Activated CD4-positive, alpha-beta T cell treated with anti-CD3 and anti-CD28 coated beads for 36 hours (primary cell): ENCODE measurements at regions not wholly inside any gene's neighbourhood (a gene's known extent, or its start where the extent isn't known, plus 50 kb on each side); places are given as distances from the start of the nearest gene placed in this dataset.
"Not testable (repeated sequence)": the region's sequence is repeated elsewhere in the genome, so short reads cannot be mapped to it uniquely, and the experiment has no call there.

ENCODE experiments used
- ATAC-seq: fragments of 200-7000 bp; cut with Tn5 transposase; one replicate; pipeline ENCODE4 v1.10.0; 2021; ENCODE audit warnings: mild to moderate bottlenecking, moderate library complexity
- CTCF ChIA-PET: fragments of 350-600 bp; sonication (Branson Sonifier 250); formaldehyde crosslinking; loops from one replicate; lab custom pipeline; 2021; ENCODE audit warnings: antibody characterized with exemption; lab: Charles Lee
- POLR2A ChIA-PET: fragments of 350-600 bp; sonication (Branson Sonifier 250); formaldehyde crosslinking; loops from one replicate; lab custom pipeline; 2021; ENCODE audit warnings: antibody characterized with exemption, inconsistent platforms; lab: Charles Lee
- DNase-seq: peaks from one replicate; pipeline ENCODE4 v3.0.0-alpha.2; 2020
- H3K27ac Mint-ChIP-seq: one replicate; pipeline ENCODE4 v1.8.0; 2021; ENCODE audit warnings: mixed read lengths
- H3K27me3 Mint-ChIP-seq: one replicate; pipeline ENCODE4 v1.8.0; 2021; ENCODE audit warnings: mixed read lengths
- H3K36me3 Mint-ChIP-seq: one replicate; pipeline ENCODE4 v1.8.0; 2021; ENCODE audit warnings: low read depth, mixed read lengths
- H3K4me1 Mint-ChIP-seq: one replicate; pipeline ENCODE4 v1.8.0; 2021; ENCODE audit warnings: mixed read lengths
- H3K4me3 Mint-ChIP-seq: one replicate; pipeline ENCODE4 v1.8.0; 2021; ENCODE audit warnings: mild to moderate bottlenecking, moderate library complexity, mixed read lengths
- H3K9me3 Mint-ChIP-seq: one replicate; pipeline ENCODE4 v1.8.0; 2021; ENCODE audit warnings: low read depth, mixed read lengths
- intact Hi-C, 2 experiments: fragments of 100-400 bp; cut with DNase I in 1 of 2; cut with micrococcal nuclease in 1 of 2; formaldehyde crosslinking; loops; one replicate each; pipeline versions ENCODE4 v1.14.2 to v1.15.1; 2022 to 2024; cut with DNase I, micrococcal nuclease

DNA sequence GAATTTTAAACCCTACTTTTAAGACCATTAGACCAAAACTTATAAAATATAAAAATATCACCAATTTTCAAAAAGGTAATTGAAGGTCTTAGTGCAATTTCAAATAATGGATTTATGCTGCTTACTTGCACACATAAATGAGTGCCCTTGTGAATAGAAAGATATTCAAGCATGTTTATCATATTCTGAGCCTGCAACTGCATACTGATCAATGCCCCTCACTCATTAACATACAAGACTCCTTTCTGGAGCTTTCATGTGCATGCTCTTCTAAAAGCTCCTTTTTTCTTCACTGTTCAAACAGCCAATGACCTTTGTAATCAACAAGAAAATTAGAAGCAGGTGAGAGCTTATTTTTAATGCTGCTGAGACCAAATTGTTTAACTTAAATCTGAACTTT is 1139.3 kb downstream of the HACE1 start:
- no peaks in the 10 kb centered on the region for H3K27me3 Mint-ChIP-seq
- intact Hi-C loops: no loop called here
- ChIA-PET CTCF (no interaction called here), POLR2A (interaction anchor here (0.7 kb wide), 1 partner anchor 166 kb away, joined by 3 read pairs; no protein-coding TSS in a partner anchor)
- no peaks in the 10 kb centered on the region for H3K36me3 Mint-ChIP-seq
- no peaks in the 10 kb centered on the region for H3K9me3 Mint-ChIP-seq
- no peak overlapping the region for H3K27ac Mint-ChIP-seq
- ATAC-seq: no peak
- DNase-seq: no peak
- H3K4me3 Mint-ChIP-seq: no peak overlapping the region
- H3K4me1 Mint-ChIP-seq: no peaks in the 10 kb centered on the region

GRCh38 chr6:103719545-103719944 is 1140.2 kb downstream of the HACE1 start:
- H3K27me3 Mint-ChIP-seq: no peaks in the 10 kb centered on the region
- intact Hi-C loops: no loop called here
- POLR2A ChIA-PET: no interaction called here
- no peaks in the 10 kb centered on the region for H3K4me1 Mint-ChIP-seq
- CTCF ChIA-PET: no interaction called here
- no peaks in the 10 kb centered on the region for H3K9me3 Mint-ChIP-seq
- H3K27ac Mint-ChIP-seq: no peak overlapping the region
- H3K36me3 Mint-ChIP-seq: no peaks in the 10 kb centered on the region
- DNase-seq (no peak), ATAC-seq (no peak)
- no peak overlapping the region for H3K4me3 Mint-ChIP-seq

- H3K9me3 Mint-ChIP-seq: no peaks in the 10 kb centered on the region
- no peaks in the 10 kb centered on the region for H3K4me1 Mint-ChIP-seq
- no peaks in the 10 kb centered on the region for H3K27me3 Mint-ChIP-seq
- no peak for DNase-seq
- intact Hi-C loops: no loop called here
- POLR2A ChIA-PET: no interaction called here
- H3K4me3 Mint-ChIP-seq: no peak overlapping the region
- H3K27ac Mint-ChIP-seq: no peak overlapping the region
- H3K36me3 Mint-ChIP-seq: no peaks in the 10 kb centered on the region
- CTCF ChIA-PET: no interaction called here
- no peak for ATAC-seq
Measured at GRCh38 chr6:103715269-103715668, 1144.5 kb downstream of the HACE1 start.

- H3K4me1 Mint-ChIP-seq, CTCF ChIA-PET, POLR2A ChIA-PET: not testable (repeated sequence)
Measured at GRCh38 chr6:103709236-103709635, 1150.5 kb downstream of the HACE1 start.

GRCh38 chr6:103707596-103708325 is 1152.0 kb downstream of the HACE1 start:
- no peak for ATAC-seq
- Mint-ChIP-seq H3K27ac (no peak overlapping the region), H3K27me3 (no peaks in the 10 kb centered on the region), H3K36me3 (no peaks in the 10 kb centered on the region), H3K4me3 (no peak overlapping the region), H3K9me3 (no peaks in the 10 kb centered on the region), H3K4me1 (no peaks in the 10 kb centered on the region)
- intact Hi-C loops: no loop called here
- POLR2A ChIA-PET: no interaction called here
- CTCF ChIA-PET: interaction anchor here (0.8 kb wide), 1 partner anchor 8 kb away, joined by 3 read pairs; no protein-coding TSS in a partner anchor
- DNase-seq: no peak

More at GRCh38 chr6:103709236-103709635, 1150.5 kb downstream of the HACE1 start:
- DNase-seq, H3K36me3 Mint-ChIP-seq, H3K9me3 Mint-ChIP-seq, H3K27ac Mint-ChIP-seq, H3K27me3 Mint-ChIP-seq, H3K4me3 Mint-ChIP-seq, intact Hi-C loops, ATAC-seq: not testable (repeated sequence)

GRCh38 chr6:103699769-103700168 is 1160.0 kb downstream of the HACE1 start:
- Mint-ChIP-seq H3K4me1 (no peaks in the 10 kb centered on the region), H3K27me3 (no peaks in the 10 kb centered on the region), H3K36me3 (no peaks in the 10 kb centered on the region), H3K27ac (no peak overlapping the region), H3K9me3 (no peaks in the 10 kb centered on the region), H3K4me3 (no peak overlapping the region)
- intact Hi-C loops: no loop called here
- POLR2A ChIA-PET: no interaction called here
- DNase-seq (no peak), ATAC-seq (no peak)
- CTCF ChIA-PET: interaction anchor here (0.6 kb wide), 1 partner anchor 8 kb away, joined by 3 read pairs; no protein-coding TSS in a partner anchor

GRCh38 chr6:103687430-103687829 is 1172.3 kb downstream of the HACE1 start:
- intact Hi-C loops: no loop called here
- POLR2A ChIA-PET: no interaction called here
- no peak for ATAC-seq
- Mint-ChIP-seq H3K9me3 (no peaks in the 10 kb centered on the region), H3K4me3 (no peak overlapping the region), H3K27ac (no peak overlapping the region), H3K36me3 (no peaks in the 10 kb centered on the region), H3K27me3 (no peaks in the 10 kb centered on the region), H3K4me1 (no peaks in the 10 kb centered on the region)
- CTCF ChIA-PET: no interaction called here
- no peak for DNase-seq

DNA sequence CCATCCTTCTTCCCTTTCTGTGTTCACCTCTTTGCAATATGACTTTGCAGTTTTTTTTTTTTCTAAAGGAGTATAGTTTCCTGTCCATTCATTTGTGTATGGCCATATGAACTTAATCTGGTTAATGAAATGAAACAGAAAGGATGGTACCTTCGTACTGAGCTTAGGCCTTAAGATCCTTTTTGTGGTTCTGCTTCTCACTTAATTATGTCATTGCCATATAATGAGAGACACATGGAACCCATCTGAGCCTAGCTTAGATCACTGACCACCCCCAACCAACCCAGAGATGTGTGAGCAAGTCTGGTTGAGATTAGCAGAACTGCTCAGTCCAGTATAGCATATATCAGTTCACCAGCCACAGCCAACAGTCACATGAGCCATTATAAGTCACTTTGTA is 1179.6 kb downstream of the HACE1 start:
- H3K4me3 Mint-ChIP-seq: no peak overlapping the region
- no peaks in the 10 kb centered on the region for H3K9me3 Mint-ChIP-seq
- ATAC-seq: no peak
- no peaks in the 10 kb centered on the region for H3K36me3 Mint-ChIP-seq
- ChIA-PET POLR2A (no interaction called here), CTCF (no interaction called here)
- DNase-seq: no peak
- peaks cover 3% of the 10 kb centered on the region for H3K4me1 Mint-ChIP-seq
- no peaks in the 10 kb centered on the region for H3K27me3 Mint-ChIP-seq
- intact Hi-C loops: no loop called here
- H3K27ac Mint-ChIP-seq: no peak overlapping the region

- POLR2A ChIA-PET: no interaction called here
- no peaks in the 10 kb centered on the region for H3K9me3 Mint-ChIP-seq
Measured at GRCh38 chr6:103677290-103677689, 1182.4 kb downstream of the HACE1 start.

DNA sequence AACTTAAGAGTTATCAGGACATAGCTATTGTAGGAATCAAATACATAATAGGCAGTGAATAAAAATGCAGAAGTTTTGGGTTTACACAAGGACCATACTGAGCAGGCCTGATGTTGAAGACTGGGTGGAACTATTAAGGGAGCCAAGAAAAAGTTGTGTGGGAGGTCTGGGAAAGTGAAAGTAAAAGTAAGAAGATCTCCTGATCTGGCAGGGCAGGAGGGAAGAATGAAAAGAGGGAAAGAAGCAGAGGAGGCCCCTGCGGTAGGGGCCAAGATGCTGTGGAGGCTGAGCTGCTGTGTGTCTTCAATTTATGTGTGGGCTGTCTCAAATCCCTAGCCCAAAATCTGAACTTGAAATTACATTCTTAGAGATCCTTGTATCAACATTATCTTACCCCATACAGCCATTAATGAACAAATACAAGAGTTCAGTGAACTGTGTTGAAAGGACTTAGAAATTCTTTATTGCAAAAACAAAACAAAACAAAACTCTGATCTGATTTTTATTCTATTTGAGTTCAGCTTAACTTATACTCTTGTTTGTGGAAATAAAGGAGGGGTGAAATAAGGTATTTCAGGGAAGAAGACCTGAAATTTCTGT is 1183.8 kb downstream of the HACE1 start:
- CTCF ChIA-PET: no interaction called here
- Mint-ChIP-seq H3K4me3 (no peak overlapping the region), H3K4me1 (peaks cover 3% of the 10 kb centered on the region), H3K9me3 (no peaks in the 10 kb centered on the region), H3K36me3 (no peaks in the 10 kb centered on the region), H3K27me3 (no peaks in the 10 kb centered on the region), H3K27ac (no peak overlapping the region)
- DNase-seq: no peak
- no peak for ATAC-seq
- intact Hi-C loops: no loop called here
- POLR2A ChIA-PET: no interaction called here

More at GRCh38 chr6:103677290-103677689, 1182.4 kb downstream of the HACE1 start:
- H3K27me3 Mint-ChIP-seq: no peaks in the 10 kb centered on the region
- ATAC-seq (no peak), DNase-seq (no peak)
- H3K36me3 Mint-ChIP-seq: no peaks in the 10 kb centered on the region
- H3K4me3 Mint-ChIP-seq: no peak overlapping the region
- no peak overlapping the region for H3K27ac Mint-ChIP-seq
- H3K4me1 Mint-ChIP-seq: peaks cover 3% of the 10 kb centered on the region
- CTCF ChIA-PET: no interaction called here
- intact Hi-C loops: no loop called here

- no peak for DNase-seq
- no peak overlapping the region for H3K4me3 Mint-ChIP-seq
- H3K27me3 Mint-ChIP-seq: no peaks in the 10 kb centered on the region
- H3K4me1 Mint-ChIP-seq: peaks cover 3% of the 10 kb centered on the region
- no peak overlapping the region for H3K27ac Mint-ChIP-seq
- ATAC-seq: no peak
- CTCF ChIA-PET: no interaction called here
- intact Hi-C loops: no loop called here
- POLR2A ChIA-PET: no interaction called here
- no peaks in the 10 kb centered on the region for H3K36me3 Mint-ChIP-seq
- H3K9me3 Mint-ChIP-seq: no peaks in the 10 kb centered on the region
Measured at GRCh38 chr6:103674790-103675189, 1184.9 kb downstream of the HACE1 start.

DNA sequence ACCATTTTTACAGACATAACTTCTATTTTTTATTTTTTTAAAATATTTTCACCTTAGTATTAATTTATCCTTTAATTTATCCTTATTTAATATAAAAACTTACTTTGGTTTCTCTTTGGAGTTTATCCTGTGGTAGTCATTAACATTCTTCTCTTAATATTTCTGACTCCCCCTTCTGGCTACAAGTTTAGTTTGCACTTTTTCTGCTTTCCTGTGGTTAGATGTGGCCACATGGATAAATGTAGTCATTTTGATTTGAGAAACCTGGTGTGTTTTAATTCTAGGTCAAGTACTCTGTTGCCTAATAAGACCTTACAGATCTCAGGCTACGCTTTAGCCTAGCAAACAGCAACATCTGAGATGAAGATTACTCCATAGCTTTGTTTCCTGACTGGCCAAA is 1187.5 kb downstream of the HACE1 start:
- DNase-seq (no peak), ATAC-seq (no peak)
- H3K4me1 Mint-ChIP-seq: peaks cover 3% of the 10 kb centered on the region
- H3K27me3 Mint-ChIP-seq: no peaks in the 10 kb centered on the region
- intact Hi-C loops: no loop called here
- POLR2A ChIA-PET: interaction anchor here (0.5 kb wide), 1 partner anchor 920 kb away, joined by 3 read pairs; no protein-coding TSS in a partner anchor
- H3K27ac Mint-ChIP-seq: no peak overlapping the region
- no peaks in the 10 kb centered on the region for H3K36me3 Mint-ChIP-seq
- CTCF ChIA-PET: no interaction called here
- H3K4me3 Mint-ChIP-seq: no peak overlapping the region
- peaks cover 1% of the 10 kb centered on the region for H3K9me3 Mint-ChIP-seq
